NCI-H526 (cell line): ENCODE measurements at regions not wholly inside any gene's neighbourhood (a gene's known extent, or its start where the extent isn't known, plus 50 kb on each side); places are given as distances from the start of the nearest gene placed in this dataset.

Experiments used
- DNase-seq, 2 experiments: peaks; one replicate each; lab custom pipeline; 2025; lab: John Stamatoyannopoulos, UW

DNA sequence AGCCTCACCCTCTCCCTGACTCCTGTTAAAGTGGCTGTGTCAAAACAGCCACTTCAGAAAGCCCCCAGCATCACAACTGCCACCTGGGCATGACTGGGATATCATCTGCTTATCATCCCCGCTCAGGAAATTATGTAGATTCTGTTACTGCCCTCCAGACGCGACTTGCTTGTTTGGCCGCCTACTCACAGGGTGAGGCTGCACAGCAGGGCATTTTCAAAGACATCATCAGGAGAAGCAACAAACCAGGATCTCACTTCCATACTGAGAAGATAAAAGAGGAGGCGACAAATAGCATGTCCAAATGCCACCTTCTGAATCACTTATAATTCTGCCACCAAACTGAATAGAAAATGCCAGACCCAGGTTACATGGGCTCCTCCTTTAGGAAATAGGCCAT lies 94.8 kb downstream of the MIS18A start:
- peak in 1 of 2 experiments; percentile 2 for DNase-seq

DNA sequence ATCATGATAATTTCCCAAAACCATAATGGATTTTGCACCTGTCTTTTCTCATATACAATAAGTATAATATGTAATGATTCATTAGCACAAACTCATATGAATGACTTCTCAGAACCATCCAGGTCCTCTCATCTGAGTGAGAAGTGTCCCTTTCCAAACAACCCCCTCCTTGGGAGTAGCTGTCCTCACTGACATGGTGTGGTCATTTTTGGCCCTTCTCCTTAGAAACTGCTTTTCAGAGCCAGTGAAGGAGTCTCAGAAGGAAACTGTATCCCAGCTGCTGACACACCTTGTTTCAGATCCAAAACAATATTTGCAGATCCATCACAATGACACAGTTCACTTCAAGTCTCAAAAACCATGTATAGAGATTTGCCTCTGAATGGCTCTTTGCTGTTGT lies 95.5 kb downstream of the MIS18A start:
- no peak for DNase-seq

DNA sequence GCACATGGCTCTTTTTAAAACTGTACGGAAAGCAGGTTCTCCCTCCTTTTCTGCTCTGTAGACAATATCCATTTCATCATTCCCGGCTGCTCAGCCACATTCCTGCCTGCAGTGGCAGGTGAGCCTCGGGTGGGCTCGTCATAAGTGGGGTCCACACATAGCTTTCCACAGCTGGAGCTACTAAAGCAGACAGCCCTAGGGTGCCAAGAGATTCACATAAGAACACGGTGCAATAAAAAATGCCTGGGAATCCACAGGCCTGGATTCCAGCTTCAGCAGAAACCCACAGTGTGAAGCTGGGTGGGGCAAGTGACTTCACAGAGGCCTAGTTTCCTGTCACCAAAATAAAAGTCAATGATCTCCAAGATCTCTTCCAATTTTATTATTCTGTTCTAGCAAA lies 96.4 kb downstream of the MIS18A start:
- DNase-seq, result no peak

DNA sequence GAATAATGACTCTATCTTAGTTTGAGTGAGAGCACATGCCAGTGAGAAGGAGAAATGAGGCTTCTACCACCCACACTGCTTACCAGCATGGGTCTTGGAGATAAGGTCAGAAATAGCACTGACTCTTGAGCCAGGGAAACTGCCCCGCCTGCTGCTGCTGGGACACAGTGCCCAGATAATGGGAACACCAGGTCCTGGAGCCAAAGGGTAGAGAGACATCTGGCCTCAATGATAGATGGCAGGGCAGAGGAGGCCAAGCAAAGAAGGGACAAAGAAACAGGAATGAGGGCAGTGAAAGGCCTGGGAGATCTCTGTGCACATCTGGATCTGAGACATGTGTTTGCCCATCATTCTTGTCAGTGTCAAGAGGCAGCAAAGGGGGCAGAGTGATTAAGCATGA lies 97.4 kb downstream of the MIS18A start:
- DNase-seq, result no peak

DNA sequence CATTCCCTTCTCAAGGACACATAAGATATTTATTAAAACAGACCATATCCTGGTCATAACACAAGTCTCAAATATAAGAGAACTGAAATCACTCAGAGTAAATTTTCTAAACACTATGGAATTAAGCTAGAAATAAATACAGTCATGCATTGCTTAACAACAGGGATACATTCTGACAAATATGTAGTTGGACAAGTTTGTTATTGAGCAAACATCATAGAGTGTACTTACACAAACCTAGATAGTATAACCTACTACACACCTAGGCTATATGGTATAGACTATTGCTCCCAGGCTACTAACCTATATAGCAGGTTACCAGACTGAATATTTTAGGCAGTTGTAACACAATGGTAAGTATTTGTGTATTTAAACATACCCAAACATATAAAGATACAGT lies 104.0 kb downstream of the MIS18A start:
- DNase-seq, result no peak

DNA sequence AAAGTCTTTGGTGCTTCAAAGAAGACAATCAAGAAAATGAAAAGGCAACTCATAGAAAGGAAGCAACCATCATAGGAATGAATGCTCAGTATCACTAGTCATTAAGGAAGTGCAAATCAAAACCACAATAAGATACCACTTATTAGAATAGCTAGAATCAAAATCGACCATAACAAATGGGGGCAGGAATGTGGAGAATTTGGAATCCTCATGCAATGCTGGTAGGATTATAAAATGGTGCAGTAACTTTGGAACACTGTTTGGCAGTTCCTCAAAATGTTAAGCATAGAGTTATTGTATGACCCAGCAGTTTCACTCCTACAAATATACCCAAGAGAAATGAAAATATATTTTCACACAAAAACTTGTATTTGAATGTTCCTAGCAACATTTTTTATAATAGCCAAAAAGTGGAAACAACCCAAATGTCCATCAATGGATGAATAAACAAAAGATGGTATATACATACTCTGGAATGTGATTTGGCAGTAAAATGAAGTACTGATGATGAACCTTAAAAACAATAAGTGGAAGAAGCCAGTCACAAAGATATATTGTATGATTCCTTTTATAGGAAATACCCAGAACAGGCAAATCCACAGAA lies 105.6 kb downstream of the MIS18A start:
- no peak for DNase-seq

DNA sequence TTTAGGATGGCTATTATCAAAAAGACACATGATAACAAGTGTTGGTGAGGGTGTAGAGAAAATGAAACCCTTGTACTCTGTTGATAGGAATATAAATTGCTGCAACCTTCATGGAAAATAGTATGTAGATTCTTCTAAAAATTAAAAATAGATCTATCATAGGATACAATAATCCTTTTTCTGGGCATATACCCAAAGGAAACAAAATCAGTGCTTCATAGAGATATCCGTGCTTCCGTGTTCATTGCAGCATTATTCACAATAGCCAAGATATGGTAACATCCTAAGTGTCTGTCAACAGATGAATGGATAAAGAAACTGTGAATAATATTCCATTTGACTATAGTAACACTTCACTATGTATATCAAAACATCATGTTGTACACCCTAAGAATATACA lies 106.7 kb downstream of the MIS18A start:
- DNase-seq, result no peak

DNA sequence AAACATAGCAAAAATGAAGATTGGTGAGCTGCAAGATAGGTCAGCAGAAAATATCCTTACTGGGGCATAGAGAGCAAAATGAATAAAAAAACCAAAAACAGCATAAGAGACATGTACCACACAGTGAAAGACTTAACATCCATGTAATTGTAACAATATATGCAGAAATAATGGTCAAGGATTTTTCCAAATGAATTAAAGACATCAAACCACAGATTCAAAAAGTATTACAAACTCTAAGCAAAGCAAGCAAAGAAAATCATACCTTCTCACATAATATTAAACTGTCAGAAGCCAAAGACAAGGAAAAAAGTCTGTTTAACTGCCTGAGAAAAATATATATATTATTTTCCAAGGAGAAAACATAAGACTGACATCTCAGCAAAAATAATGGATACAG lies 111.3 kb downstream of the MIS18A start:
- DNase-seq, result no peak

DNA sequence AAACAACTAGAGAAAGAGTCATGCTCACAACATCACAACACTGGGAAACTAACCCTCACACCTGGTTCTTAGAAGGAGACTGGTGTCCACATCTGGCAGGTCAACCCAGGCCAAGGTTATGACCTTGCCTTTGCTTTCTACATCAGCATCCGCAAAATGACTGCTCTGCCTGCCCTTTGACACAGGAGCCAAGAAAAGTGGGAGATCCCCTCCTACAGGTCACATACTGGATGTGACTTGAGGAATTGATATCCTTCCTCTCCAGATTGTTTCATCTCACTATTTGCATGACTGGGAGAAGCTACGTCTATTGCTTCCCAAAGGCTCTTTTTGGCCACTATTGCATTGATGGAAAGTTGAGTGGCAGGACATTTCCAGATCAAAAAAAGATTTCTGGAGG lies 115.5 kb downstream of the MIS18A start:
- DNase-seq, result no peak

DNA sequence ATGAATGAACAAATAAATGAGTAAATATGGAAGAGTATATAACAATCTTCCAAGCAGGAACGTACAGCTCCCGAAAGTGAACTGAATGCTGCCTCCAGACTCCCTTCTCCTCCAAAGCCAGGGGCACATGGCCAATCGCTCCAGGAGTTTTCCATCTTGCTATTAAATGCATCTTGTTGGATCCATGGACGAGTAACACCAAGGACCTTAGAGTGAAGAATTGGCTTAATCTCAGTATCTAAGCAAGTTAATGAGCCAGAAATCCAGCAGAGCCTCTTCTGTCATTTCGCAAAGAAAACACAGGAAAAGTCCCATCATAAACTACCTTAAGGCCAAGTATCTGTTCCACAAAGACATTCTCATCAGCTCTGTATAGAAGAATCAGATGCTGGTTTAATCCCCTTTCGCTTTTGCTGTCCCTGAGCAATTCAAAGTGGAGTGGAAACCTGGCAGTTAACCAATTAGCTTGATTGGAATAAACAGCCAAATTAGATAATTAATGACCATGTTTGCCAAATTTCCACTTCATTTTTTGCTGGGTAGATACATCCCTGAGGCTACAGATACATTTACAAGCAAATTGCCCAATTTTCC lies 116.0 kb downstream of the MIS18A start:
- DNase-seq, result no peak

DNA sequence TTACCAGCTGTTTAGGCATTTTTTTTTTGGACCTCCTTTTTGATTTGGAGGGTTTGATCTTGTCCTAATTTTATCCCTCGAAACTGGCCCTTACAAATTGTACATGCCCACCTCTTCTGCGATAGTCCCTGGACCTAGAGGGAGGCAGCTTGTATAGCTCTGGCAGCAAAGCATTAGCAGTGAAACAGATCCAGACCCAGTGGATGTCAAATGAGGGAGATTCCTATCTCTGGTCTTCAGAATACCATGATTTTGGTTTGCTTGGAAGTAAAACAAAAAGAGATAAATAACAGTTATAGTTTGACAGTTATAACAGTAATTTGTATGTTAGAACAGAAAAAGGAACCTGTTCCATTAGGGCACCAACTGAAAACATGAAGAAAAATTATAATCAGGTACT lies 123.6 kb downstream of the MIS18A start:
- no peak for DNase-seq

DNA sequence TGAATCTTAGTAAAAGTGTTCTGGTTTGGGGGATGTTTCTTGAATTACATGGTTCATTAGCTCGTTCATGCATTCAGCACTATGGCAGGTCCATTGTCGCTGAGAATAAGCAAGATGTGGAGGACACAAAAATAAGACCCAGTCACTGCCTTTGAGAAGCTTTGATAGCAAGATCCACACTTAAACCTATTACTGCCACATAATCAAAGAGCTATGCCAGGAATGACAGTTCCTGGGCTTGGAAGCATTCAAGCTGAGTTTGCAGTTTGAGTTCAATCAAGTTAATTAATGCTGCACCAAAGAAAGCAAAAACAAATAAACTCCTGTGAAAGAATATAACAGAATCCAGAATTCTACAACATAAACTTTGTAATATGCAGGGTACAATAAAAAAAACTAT lies 131.8 kb downstream of the MIS18A start:
- DNase-seq, result no peak

DNA sequence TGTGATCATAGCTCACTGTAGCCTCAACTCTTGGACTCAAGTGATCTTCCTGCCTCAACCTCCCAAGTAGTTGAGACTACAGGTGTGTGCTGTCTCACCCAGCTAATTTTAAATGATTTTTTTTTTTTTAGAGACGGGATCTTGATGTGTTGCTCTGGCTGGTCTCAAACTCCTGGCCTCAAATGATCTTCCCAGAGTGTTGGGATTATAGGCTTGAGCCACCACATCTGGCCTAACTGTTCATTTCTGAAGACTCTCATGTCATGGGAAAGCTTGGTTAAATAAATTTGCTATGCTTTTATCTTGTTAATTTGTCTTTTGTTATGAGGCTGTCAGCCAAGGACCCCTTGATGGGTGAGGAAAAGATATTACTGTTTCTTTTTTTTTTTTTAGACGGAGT lies 134.0 kb downstream of the MIS18A start:
- no peak for DNase-seq

DNA sequence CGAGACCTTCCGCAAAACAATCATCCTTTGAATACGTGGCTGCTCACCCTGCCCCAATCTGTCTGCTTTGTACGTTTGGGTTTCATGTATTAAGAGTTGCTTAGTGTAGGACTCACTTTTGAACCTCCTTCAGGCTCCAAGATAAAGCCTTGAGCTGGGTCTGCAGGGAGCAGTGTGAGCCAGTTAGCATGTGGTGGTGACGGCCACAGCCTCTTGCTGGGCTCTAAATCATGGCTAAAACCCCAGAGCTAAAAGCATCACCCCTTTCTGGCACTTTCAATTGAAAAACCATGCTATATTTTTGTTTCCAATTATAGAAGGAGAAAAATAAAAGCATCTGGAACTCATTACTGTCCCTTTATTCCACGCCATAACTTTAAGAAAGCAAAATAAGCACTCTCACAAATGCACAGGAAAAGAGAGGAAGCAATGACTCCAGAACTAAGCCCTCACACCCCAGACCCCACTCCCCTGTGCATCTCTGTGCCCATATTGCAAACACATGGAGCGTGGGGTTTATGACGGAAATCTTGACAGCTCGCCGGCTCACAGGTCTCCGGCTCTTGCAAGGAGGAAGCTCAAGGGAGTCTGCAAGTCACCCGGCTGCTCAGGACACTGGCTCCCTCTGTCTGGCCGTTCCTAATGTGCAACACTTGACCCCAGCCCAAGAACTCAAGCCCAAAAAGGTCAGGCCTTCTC lies 135.5 kb downstream of the MIS18A start:
- no peak for DNase-seq

DNA sequence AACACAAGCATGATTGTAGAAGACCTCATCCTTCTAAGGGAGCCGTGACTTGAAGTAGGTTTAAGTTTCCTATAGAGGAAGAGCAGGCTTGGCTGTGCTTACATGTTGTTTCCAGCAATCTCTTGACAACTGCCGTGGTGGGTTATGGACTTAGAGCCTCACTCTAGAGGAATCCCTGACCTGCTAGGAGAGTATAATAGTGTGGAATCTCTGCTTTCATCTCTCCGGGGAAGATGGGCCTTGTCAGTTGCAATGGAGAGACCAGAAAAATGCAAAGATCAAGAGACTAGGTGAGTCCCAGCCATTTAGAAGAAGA lies 137.6 kb downstream of the MIS18A start:
- DNase-seq, result no peak

DNA sequence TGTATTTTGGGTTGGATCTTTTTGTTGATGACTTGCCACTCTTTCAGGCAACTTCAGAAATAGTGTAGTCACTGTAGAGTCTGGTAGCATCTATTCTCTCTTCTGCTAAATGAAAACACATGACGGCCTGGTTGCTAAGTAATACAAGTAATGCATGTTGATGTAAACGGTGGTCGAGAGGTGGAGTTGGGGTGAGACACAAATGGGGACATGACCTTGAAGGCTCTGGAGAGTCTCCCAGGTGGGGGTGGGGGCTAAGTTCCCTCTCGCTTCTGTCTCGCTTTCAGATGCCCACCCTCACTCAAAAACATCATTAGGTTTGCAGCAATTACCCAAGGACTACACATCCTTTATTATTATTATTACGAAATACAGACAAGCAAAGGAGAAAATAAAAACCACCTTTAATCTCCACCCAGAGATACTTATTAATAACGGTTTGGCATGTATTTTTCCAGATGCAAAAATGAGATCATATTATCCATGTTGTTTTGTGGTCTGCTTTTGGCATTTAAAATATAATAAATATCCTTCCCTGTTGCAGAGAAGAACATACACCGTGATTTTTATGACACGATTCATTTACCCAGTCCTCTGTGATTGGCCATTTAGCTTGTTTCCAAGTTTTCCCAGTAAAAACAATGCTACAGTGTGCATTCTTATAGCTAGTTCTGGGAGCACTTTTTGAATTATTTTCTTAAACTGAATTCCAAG lies 138.1 kb downstream of the MIS18A start:
- DNase-seq, result no peak

DNA sequence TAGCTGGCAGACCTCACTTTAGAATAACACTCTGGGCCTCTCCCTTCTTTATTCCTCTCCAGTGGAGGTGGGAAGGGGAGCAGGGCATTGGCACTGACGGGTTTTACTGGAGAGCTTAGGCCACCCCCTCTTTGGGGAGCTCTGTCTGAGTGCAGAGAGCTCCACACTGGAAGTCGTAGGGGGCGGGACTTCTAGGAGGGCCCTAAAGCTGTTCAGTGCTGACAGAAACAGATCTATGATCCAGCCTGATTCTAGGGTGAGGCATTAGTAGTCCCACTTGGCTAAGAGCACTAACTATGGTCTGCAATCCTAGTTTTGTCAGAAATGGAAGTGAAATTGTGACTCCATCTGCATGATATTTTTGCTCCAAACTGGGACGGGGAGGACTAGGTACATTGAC lies 138.7 kb downstream of the MIS18A start:
- no peak for DNase-seq

DNA sequence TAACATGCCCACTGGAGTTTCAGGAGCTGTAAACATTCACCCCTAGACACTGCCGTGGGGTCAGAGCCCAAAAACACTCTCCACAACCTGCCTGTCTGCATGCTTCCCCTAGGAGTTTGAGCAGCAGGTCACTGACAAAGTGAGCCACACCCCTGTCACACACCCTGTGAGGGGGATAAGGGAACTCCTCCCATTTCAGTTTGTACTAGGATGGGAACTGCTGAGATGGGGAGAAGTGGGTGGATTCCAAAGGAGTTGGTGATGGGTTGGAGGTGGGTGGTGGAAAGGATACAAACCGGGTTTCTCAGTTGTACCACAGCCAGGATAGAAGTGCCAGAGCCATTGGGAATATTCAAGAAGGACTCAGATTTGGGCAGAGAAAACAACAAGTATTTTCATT lies 140.2 kb downstream of the MIS18A start:
- no peak for DNase-seq

DNA sequence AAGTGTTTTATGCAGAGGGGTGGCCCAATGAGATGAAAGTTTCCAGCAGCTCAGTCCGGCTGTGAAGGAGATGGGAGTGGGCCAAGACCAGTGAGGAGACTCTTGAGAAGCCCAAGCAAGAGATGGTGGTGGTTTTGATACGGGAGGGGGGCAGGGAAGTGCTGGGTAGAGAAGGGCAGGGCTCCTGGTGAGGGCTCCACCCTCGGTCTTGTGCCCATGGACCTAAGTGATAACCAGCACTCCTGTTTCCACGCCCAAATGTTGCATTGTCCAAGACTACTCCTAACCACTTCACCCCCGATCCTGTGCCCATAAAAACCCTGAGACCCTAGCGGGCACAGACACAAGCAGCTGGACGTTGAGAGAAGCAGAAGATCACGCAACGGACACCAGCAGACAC lies 140.9 kb downstream of the MIS18A start:
- no peak for DNase-seq

DNA sequence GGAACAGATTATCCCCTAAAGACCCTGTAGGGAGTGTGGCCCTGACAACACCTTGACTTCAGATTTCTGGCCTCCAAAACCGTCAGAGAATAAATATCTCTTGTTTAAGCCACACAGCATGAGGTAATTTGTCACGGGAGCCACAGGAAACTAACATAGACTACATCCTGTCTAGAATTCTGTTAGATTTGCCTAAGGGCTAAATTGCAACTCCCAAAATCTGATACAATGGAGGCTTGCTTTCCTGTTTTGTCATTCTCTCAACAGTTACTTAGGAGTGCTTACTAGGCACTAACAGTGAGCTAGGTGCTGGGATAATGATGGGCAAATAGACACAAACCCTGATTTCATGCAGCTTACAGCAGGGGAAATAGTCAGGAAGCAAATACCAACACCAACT lies 141.6 kb downstream of the MIS18A start:
- DNase-seq, result no peak

DNA sequence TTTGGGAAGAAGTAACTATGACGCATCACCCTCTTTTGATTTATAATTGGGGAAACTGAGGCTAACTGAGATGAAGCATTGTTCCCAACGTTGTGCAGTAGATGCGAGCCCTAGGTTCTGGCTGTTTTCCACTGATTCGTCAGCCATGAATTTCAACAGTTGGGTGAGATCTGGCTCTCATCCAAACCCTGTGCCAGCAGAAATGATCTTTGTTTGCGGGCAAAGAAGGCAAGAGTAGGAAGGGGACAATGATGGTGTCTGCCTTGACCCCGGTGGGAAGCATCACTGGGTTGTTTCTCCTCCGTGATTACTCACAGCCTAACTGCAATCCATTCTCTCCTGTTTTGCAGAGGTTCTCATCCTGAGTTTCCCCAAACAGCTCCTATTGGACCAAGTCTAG lies 142.3 kb downstream of the MIS18A start:
- DNase-seq, result no peak

DNA sequence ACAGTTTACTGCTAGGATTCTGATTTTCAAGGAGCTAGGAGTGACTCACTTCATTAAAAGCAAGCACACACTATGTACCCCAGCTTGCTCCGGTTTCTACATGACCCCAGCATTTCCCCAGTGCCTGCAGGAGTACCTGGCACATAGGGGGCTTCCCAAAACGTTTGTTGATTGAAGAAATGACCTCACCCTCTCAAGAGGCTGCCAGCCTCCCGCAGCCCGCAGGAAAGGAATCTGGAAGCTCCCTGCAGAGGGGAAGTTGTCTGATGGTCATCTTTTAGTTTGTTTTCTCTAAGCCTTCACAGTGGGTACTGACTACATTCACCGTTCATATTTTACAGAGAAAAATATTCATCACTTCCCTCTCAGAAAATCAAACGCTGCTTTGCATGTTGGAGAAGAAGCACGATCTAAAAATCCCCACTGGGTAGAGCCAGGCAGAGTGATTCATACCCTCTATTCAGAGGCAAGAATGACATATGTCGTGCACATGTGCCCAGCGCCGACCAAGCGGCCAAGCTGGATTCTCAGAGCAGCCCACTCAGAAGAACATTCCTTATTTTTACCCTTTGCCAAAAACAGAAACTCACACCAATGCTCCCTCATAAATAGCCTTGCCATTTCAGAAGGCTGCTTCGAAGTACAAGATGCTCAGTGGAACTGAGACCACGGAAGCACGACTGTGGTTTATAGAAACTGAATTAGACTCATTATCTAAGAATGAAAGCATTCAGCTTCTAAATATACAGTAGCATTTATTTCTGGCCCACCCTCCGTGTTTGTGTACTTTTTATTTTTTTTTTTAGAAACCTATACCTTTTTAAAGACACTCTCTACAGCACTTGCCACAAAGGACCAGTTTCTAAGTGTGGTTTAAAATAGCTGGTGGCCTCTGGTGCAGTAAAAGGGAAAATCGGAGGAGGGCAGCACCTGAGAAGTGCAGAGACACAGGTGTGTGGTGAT lies 143.2 kb downstream of the MIS18A start:
- no peak for DNase-seq
